C1 segment of cervical spinal cord (tissue), 14 donors: ENCODE measurements at regions not wholly inside any gene's neighbourhood (a gene's known extent, or its start where the extent isn't known, plus 50 kb on each side); places are given as distances from the start of the nearest gene placed in this dataset.
A peak's percentile ranks its signal among the peaks of the same experiment; 100 is the strongest.
"Not testable (repeated sequence)": the region's sequence is repeated elsewhere in the genome, so short reads cannot be mapped to it uniquely, and the experiment has no call there.

ENCODE experiments used
- DNase-seq, 14 donors: peaks; one replicate each; lab custom pipeline; 2025; lab: John Stamatoyannopoulos, UW

GRCh38 chr11:112697391-112698178, 263.6 kb upstream of the NCAM1 start:
- DNase-seq, result peak in 13 of 14 donors; percentile 20 to 87 (median 74)

DNA sequence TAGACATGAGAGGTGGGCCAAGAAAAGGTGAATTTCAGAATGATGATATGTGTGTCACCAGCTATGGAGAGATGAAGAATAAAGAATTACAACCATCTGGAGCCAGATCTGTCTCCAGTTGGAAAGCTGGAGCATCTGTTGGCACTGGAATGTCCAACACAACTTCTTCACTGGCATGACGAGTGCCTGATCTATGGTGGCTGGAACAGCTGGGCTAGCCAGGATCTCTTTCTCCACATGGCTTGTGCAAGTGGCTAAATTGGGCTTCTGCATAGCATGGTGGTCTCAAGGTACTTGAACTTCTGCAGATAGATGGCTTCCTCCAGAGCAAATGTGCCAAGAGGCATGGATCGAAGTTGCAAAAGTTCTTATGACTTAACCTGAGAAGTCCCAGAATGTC, 256.1 kb upstream of the NCAM1 start:
- no peak for DNase-seq

GRCh38 chr11:112706863-112707262, 254.4 kb upstream of the NCAM1 start:
- no peak for DNase-seq

GRCh38 chr11:112714340-112714739, 246.9 kb upstream of the NCAM1 start:
- DNase-seq, result not testable (repeated sequence)

- DNase-seq, result no peak
These were observed 246.2 kb upstream of the NCAM1 start for GRCh38 chr11:112715056-112715455.

DNA sequence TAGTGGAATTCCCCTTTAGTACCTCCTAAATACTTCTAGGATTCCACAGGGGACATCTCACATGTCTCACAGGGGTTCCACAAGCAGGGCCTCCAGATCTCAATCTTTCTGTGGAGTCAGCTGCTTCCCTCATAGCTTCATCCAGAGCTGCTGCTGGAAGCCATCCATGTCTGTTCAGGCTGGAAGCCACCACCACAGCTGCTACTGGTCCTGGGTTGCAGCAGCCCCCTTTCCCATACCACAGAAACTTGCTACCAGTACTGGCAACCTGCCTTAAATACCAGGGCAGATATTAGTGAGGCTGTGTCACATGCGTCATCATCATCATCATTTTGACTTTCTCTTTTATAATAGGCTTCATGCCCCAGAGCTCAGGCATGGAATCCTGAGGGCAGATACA, 242.7 kb upstream of the NCAM1 start:
- no peak for DNase-seq

DNA sequence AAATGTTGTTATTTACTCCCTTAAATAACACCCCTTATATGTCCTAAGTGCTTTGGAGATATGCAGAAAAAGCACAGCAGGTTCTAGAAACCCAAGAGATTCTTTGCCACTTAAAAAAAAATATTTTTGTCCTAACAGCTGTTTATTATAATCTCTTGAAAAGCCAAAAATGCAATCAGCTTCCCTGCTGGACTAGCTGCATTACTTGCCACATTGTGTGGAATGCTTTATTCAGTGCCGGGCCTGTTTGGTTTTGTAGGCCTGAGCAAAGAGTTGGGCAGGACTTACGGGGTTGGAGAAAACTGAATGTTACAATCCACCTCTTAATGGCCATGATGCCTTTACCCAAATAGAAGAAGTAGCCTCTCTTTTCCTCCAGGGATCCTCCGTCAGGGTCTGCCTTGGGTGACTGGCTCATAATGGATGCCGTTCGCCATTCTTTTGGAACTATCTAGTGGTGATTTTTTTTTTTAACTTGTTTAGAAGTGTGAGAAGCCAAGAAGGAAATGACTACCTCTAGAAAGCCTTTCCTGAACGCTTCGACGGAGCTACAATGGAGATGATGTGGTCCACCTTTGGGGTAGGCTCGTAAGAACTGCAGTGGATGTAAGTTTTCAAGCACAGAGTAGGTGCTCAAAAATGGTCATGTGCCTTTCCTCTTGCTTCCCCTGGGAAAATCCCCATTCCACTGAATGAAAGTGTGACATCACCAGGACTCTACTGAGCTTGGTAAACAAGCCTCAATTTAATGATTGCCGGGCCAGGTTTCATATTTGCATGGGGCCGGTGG, 241.3 kb upstream of the NCAM1 start:
- DNase-seq, result no peak

DNA sequence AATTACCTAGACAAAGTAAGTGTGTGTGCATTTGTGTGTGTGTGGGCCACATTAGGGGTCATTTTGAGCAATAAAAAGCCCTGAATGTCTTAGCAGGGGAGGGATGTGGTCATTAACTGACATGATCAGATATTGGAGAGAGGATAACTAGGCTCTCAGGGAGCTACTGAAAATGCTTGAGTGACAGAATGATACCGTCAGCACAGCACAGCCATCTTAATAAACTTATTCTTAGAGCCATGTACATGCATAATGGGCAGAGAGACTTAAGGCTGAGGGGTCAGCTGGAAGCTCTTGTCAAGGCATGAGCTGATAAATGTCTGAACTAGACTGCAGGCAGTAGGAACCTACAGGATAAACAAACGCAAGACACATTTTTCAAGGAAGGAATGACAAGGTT, 239.1 kb upstream of the NCAM1 start:
- DNase-seq, result no peak

DNA sequence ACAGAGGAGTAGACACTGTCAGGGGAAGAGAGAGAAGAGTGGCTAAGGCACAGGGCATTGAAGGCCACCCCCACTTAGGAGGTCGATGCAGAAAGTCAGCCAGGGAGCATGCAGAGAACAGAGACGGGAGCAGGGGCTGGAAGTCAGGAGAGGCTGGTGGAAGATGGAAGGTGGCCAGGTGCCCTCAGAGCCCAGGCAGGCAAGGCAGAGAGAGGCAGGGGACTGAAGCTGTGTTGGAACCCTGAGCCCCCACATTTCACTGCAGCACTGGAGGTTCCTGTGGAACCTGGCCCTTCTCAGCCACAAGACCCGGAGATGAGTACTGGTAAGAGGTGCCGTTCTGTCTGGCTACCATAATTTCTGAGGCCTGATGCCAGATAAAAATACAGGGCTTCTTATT, 238.3 kb upstream of the NCAM1 start:
- no peak for DNase-seq

- no peak for DNase-seq
These were observed 237.3 kb upstream of the NCAM1 start for GRCh38 chr11:112723676-112724495.

DNA sequence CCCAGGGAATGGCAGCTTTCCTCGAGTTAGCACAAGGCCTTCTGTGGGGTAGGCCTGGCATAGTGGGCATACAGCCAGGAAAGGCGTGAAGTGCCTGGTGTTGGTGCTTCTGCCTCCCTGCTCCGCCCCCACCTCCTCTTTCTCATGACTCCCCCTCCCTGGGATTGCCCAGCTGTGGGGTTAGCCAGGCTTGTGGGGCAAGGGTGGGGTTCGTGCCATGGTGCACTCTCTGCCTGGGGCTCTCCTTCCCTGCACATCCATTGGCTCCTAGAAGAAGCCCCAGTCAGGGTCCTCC, 236.8 kb upstream of the NCAM1 start:
- DNase-seq, result no peak

GRCh38 chr11:112725636-112726035, 235.6 kb upstream of the NCAM1 start:
- DNase-seq, result no peak

DNA sequence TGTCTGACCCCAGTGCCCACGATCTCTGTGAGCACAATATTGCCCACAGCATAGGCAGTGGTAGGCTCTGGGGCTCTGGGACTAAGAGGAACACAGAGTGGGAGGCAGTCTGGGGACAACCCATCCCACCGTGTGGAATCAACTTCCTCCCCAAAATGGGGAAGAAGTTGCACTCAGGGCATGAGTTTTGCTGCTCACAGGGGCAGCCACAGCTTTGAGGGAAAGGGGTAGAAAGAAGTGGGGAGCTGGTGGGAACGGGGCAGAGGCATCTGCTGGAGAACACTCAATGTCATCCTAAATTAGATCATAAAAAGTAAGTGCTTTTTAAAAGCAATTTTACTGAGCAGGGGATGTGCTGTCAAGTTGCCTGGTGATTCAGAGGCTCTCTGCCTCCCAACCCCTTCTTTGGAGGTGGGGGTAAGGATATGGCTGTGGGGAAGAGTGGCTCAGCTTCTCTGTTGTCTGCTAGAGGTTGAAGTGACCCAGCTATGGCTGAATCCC, 233.8 kb upstream of the NCAM1 start:
- no peak for DNase-seq

DNA sequence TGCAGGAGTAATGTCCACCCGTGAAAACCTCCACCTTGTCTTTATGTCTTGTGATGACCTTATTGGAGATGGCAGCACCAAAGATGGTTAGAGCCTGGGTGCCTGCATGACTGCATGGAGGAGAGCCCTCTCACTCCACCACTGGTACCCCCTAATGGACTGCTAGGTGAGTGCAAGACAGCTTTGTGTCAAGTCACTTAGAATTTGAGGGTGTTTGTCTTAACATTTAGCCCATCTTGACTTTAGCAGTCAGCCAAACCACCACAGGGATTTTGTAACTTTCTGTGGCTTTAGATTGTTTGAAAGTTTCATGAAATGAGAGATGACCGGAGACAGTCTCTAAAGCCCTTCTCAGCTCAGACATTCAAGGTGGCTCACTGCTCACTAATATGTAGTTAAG, 232.9 kb upstream of the NCAM1 start:
- DNase-seq, result no peak

GRCh38 chr11:112728716-112729115, 232.5 kb upstream of the NCAM1 start:
- no peak for DNase-seq

GRCh38 chr11:112730591-112730990, 230.6 kb upstream of the NCAM1 start:
- DNase-seq, result no peak

GRCh38 chr11:112731538-112731937, 229.7 kb upstream of the NCAM1 start:
- DNase-seq, result no peak

DNA sequence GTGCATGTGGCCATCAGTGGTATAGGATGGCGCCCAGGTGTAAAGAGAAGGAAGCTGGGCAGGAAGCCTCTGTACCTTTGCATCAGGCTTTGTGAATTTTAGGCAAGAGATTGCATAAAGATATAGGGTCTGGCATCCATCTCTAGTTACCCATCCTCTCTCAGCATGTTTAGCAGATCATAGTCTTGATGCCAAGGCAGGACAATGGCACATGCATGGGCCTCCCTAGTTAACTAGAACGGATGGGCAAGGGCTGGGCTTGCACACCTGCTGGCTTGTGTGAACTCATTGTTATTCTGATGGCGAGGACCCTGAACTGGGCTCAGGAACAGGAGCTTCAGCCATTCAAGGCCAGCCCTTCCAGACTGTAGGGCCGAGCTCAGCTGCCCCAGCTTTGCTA, 229.2 kb upstream of the NCAM1 start:
- DNase-seq, result no peak

DNA sequence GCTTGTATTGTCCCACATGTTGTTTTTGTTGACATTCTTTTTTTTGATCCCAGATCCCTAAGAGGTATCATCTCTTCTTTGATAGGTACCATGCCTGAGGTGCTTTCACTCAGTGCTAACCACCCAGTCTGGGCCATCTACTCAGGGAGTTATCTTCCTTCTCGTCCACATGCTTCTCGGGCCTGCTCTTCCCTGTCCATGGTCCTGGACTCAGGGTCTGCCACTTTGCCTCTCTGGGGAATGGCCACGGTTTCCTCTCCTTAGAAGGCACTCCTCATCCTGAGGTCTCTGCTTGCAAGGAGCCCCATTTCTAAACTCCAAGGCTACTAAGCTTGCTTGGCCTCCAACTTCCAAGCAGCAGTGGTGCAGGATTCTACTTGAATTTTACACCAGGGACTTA, 227.0 kb upstream of the NCAM1 start:
- no peak for DNase-seq

DNA sequence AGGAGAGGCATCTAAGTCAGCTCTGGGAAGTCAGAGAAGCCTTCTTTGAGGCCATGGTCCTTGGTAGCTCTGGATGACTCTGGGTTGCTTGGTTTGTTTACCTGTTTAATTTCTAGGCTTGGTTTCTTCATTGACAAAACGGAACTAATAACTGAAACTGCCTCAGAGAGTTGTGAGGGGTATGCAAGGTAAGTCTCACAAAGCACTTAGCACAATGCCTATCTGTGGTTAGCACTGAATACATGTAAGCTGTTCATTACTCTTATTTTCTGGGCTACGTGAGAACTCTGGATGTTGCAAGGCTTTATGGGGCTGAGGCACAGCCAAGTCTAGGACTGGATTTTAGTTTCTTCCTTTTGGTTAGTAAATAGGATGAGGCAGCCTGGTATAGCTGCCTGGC, 225.8 kb upstream of the NCAM1 start:
- no peak for DNase-seq

GRCh38 chr11:112744041-112744440, 217.2 kb upstream of the NCAM1 start:
- peak in 1 of 14 donors; percentile 27 for DNase-seq

DNA sequence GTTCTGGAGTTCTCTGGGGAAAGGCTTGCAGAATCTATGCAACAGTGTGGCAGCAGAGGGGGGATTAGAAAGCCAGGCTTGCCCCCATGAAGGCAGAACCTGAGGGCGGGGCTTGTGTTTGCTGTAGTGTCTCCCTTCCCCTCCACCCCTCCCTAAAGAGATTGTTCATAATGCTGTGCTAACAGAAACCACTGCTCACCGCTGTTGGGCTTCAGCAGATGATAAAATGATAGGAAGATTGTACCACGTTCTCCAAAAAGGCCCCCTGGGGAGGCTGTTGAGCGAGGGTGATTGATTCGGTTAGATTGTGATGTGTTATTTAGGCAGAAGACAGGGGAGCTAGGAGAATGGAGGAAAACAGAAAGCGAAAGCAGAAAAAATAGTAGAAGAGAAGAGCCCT, 215.2 kb upstream of the NCAM1 start:
- DNase-seq, result no peak
